Endothelial cell of umbilical vein (primary cell): ENCODE measurements at regions not wholly inside any gene's neighbourhood (a gene's known extent, or its start where the extent isn't known, plus 50 kb on each side); places are given as distances from the start of the nearest gene placed in this dataset.
A peak's percentile ranks its signal among the peaks of the same experiment; 100 is the strongest.

ENCODE experiments used
- BruUV-seq: library from RNA; stranded (reverse); fragments of 400-500 nt; replicated peaks from 2 replicates; lab custom pipeline; 2021; lab: Mats Ljungman, UMichigan
- CTCF ChIA-PET: fragments of 300-600, 350-600 bp; sonication (Branson Sonifier 250); formaldehyde crosslinking; loops from one replicate; lab custom pipeline; 2021; ENCODE audit warnings: antibody characterized with exemption, inconsistent platforms; lab: Charles Lee
- POLR2A ChIA-PET: fragments of 300-600, 350-600 bp; sonication (Branson Sonifier 250); formaldehyde crosslinking; loops from one replicate; lab custom pipeline; 2021; ENCODE audit warnings: antibody characterized with exemption, inconsistent platforms; lab: Charles Lee
- DNase-seq: peaks from one replicate; pipeline ENCODE4 v3.0.0-alpha.2; 2011; ENCODE audit warnings: low read depth, low spot score
- FAIRE-seq: peaks from 2 replicates; lab custom pipeline; 2011; peaks lifted over from hg19 to GRCh38; lab: Jason Lieb, UNC
- H2AFZ ChIP-seq: 2 replicates; pipeline ENCODE4 v1.6.0; 2012; ENCODE audit warnings: low read depth, low read length, control low read depth, inconsistent platforms
- H3K27ac ChIP-seq: 2 replicates; pipeline ENCODE4 v1.5.1; 2011; ENCODE audit warnings: low read depth, mild to moderate bottlenecking, control low read depth, low read length, moderate library complexity; ENCODE audit not compliant: insufficient read depth
- H3K27me3 ChIP-seq, 2 experiments: 2 replicates each; pipeline versions ENCODE4 v1.6.0 to v1.6.1; 2011; ENCODE audit warnings: low read length in 2 of 2, mixed read lengths in 1 of 2; ENCODE audit not compliant: control insufficient read depth in 2 of 2, insufficient read depth in 2 of 2
- H3K36me3 ChIP-seq, 2 experiments: 2 replicates in 1 of 2; 3 replicates in 1 of 2; pipeline ENCODE4 v1.5.1; 2011; ENCODE audit warnings: low read length in 2 of 2, mild to moderate bottlenecking in 1 of 2, moderate library complexity in 1 of 2; ENCODE audit not compliant: control insufficient read depth in 2 of 2, insufficient read depth in 2 of 2; ENCODE audit errors: extremely low read depth in 1 of 2
- H3K4me1 ChIP-seq: 3 replicates; pipeline ENCODE4 v1.5.1; 2011; ENCODE audit warnings: mild to moderate bottlenecking, low read length; ENCODE audit not compliant: control insufficient read depth, insufficient read depth; ENCODE audit errors: extremely low read depth
- H3K4me2 ChIP-seq: 2 replicates; pipeline ENCODE4 v1.6.1; 2011; ENCODE audit warnings: low read length, control low read depth, mixed read lengths; ENCODE audit not compliant: insufficient read depth
- H3K4me3 ChIP-seq, 3 experiments: fragments of 200-600 bp in 1 of 3; sonication (generic), shearing (Covaris generic) in 1 of 3; replicated peaks in 1 of 3; 2 replicates each; pipeline ENCODE4 v1.5.1; 2011 to 2016; ENCODE audit warnings: control low read depth in 3 of 3, low read length in 3 of 3, mild to moderate bottlenecking in 2 of 3, inconsistent platforms in 1 of 3, low read depth in 1 of 3, moderate library complexity in 1 of 3; ENCODE audit not compliant: insufficient read depth in 1 of 3
- H3K79me2 ChIP-seq: 2 replicates; pipeline ENCODE4 v1.6.0; 2012; ENCODE audit warnings: low read length, inconsistent platforms; ENCODE audit not compliant: control insufficient read depth, insufficient read depth
- H3K9ac ChIP-seq: replicated peaks from 2 replicates; pipeline ENCODE3; 2011; ENCODE audit warnings: low read length, control low read depth; ENCODE audit not compliant: insufficient read depth; ENCODE audit errors: extremely low read depth
- H3K9me1 ChIP-seq: replicated peaks from 3 replicates; pipeline ENCODE4 v1.6.0; 2011; ENCODE audit warnings: mild to moderate bottlenecking, low read length; ENCODE audit not compliant: control insufficient read depth, insufficient read depth; ENCODE audit errors: extremely low read depth
- H3K9me3 ChIP-seq: replicated peaks from 2 replicates; pipeline ENCODE4 v1.5.1; 2012; ENCODE audit warnings: low read length, inconsistent platforms; ENCODE audit not compliant: control insufficient read depth, insufficient read depth
- H4K20me1 ChIP-seq: replicated peaks from 2 replicates; pipeline ENCODE3; 2011; ENCODE audit warnings: mild to moderate bottlenecking, low read length; ENCODE audit not compliant: control insufficient read depth, insufficient read depth; ENCODE audit errors: extremely low read depth
- EZH2 ChIP-seq: IDR thresholded peaks from 2 replicates; pipeline ENCODE4 v1.6.1; 2012; ENCODE audit warnings: borderline replicate concordance, low read depth, mild to moderate bottlenecking, moderate library complexity, low read length, inconsistent platforms; ENCODE audit not compliant: severe bottlenecking
- FOS ChIP-seq: IDR thresholded peaks from 2 replicates; pipeline ENCODE4 v1.6.1; 2011; ENCODE audit warnings: mild to moderate bottlenecking, low read length, moderate library complexity, borderline replicate concordance; ENCODE audit not compliant: insufficient read depth
- GATA2 ChIP-seq: IDR thresholded peaks from 2 replicates; pipeline ENCODE4 v1.7.0; 2011; ENCODE audit warnings: low read depth, mild to moderate bottlenecking, moderate library complexity, mixed read lengths, low read length; ENCODE audit not compliant: insufficient read length, insufficient read depth
- JUN ChIP-seq: IDR thresholded peaks from 2 replicates; pipeline ENCODE4 v1.6.1; 2011; ENCODE audit warnings: borderline replicate concordance, low read depth; ENCODE audit not compliant: insufficient read length, insufficient read depth
- MYC ChIP-seq: IDR thresholded peaks from one replicate; pipeline ENCODE4 v1.6.1; 2011; ENCODE audit warnings: mild to moderate bottlenecking, low read depth, low read length
- POLR2A ChIP-seq: IDR thresholded peaks from 2 replicates; pipeline ENCODE4 v1.6.1; 2012; ENCODE audit warnings: low read depth, mild to moderate bottlenecking, control low read depth, low read length
- POLR2AphosphoS5 ChIP-seq: IDR thresholded peaks from 2 replicates; pipeline ENCODE4 v1.6.1; 2012; ENCODE audit warnings: low read depth, mild to moderate bottlenecking, control low read depth, low read length, moderate library complexity; ENCODE audit not compliant: insufficient read depth
- dilution Hi-C: fragments of 300-500 bp; cut with MboI; formaldehyde crosslinking; loops from one replicate; pipeline ENCODE4 v1.15.0; 2019; ENCODE audit warnings: low sequenced_read_pairs; ENCODE audit not compliant: extremely low pct_ligation_motif_present
- intact Hi-C: fragments of 100-400 bp; cut with micrococcal nuclease; formaldehyde crosslinking; loops from one replicate; pipeline ENCODE4 v1.10.0; 2022
- TF ChIP-seq, protein P1 (sequence below): IDR thresholded peaks from 2 replicates; pipeline ENCODE4 v1.6.1; 2011; ENCODE audit not compliant: insufficient read depth, insufficient read length
- TF ChIP-seq, protein P2 (sequence below), 2 donors: IDR thresholded peaks; 1 replicate in 1 of 2; 2 replicates in 1 of 2; pipeline ENCODE4 v1.5.1; 2011; ENCODE audit warnings: low read length in 2 of 2, mild to moderate bottlenecking in 2 of 2, moderate library complexity in 2 of 2, control low read depth in 1 of 2, inconsistent platforms in 1 of 2, low read depth in 1 of 2; ENCODE audit not compliant: insufficient read depth in 1 of 2; ENCODE audit errors: extremely low read depth in 1 of 2

DNA sequence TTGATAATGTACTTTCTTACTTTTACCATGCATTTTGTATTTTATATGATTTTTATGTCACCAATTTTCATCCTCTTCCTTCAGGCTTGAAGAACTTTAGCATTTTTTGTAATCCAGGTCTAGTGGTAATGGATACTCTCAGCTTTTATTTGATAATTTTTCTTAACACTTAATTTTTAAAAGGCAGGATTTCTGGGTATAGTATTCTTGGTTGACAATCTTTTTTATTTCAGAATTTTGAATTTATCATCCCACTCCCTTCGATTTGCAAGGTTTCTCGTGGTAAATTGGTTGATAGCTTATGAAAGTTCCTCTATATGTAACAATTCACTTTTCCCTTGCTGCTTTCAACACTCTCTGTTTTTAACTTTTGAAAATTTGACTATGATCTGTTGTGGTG is 363.7 kb downstream of the HTR7 start:
- H3K27me3 ChIP-seq = no peaks in the 10 kb centered on the region
- no TSS peak for BruUV-seq
- DNase-seq (no peak), FAIRE-seq (no peak)
- no peaks in the 10 kb centered on the region for H3K9me3 ChIP-seq
- H2AFZ ChIP-seq = no peak overlapping the region
- CTCF ChIA-PET = no interaction called here
- H3K9ac ChIP-seq = no peak overlapping the region
- no peak overlapping the region for H3K4me3 ChIP-seq
- no peaks in the 10 kb centered on the region for H3K36me3 ChIP-seq
- H3K79me2 ChIP-seq = no peaks in the 10 kb centered on the region
- no peaks in the 10 kb centered on the region for H3K9me1 ChIP-seq
- no peaks in the 10 kb centered on the region for H4K20me1 ChIP-seq
- H3K27ac ChIP-seq = no peak overlapping the region
- dilution Hi-C loops = no loop called here
- no peak overlapping the region for H3K4me2 ChIP-seq
- intact Hi-C loops = no loop called here
- TF ChIP-seq, protein P1, sequence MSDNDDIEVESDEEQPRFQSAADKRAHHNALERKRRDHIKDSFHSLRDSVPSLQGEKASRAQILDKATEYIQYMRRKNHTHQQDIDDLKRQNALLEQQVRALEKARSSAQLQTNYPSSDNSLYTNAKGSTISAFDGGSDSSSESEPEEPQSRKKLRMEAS = no peak
- no peak for TF ChIP-seq EZH2
- POLR2A ChIA-PET = no interaction called here
- H3K4me1 ChIP-seq = no peaks in the 10 kb centered on the region

DNA sequence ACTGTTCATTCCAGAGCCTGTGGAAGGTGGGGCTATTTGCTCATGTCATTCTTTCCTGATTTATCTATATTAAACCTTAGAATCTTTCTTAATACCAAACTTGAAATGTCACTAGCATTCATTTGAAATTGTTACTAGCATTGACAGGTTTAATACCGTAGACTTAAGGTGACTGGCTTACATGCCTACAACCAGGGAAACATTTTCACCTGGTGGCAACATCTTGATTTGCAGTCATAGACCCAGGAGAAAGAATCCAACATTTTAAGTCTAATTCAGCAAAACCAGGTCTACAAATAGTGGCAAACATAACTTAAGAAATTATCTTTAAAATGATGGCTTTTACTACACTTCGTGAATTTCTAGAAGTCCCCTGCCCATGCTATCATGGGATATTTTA is 353.7 kb downstream of the HTR7 start:
- no TSS peak for BruUV-seq
- H4K20me1 ChIP-seq = no peaks in the 10 kb centered on the region
- no peak overlapping the region for H2AFZ ChIP-seq
- H3K9me1 ChIP-seq = no peaks in the 10 kb centered on the region
- no peaks in the 10 kb centered on the region for H3K27me3 ChIP-seq
- TF ChIP-seq POLR2AphosphoS5 = no peak
- TF ChIP-seq, protein P2, sequence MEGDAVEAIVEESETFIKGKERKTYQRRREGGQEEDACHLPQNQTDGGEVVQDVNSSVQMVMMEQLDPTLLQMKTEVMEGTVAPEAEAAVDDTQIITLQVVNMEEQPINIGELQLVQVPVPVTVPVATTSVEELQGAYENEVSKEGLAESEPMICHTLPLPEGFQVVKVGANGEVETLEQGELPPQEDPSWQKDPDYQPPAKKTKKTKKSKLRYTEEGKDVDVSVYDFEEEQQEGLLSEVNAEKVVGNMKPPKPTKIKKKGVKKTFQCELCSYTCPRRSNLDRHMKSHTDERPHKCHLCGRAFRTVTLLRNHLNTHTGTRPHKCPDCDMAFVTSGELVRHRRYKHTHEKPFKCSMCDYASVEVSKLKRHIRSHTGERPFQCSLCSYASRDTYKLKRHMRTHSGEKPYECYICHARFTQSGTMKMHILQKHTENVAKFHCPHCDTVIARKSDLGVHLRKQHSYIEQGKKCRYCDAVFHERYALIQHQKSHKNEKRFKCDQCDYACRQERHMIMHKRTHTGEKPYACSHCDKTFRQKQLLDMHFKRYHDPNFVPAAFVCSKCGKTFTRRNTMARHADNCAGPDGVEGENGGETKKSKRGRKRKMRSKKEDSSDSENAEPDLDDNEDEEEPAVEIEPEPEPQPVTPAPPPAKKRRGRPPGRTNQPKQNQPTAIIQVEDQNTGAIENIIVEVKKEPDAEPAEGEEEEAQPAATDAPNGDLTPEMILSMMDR (IDR thresholded peaks at IDR 0.05; ENCODE audit: extremely low read depth in 1 of 2, insufficient read depth in 1 of 2, low read depth in 1 of 2, low read length in 2 of 2) = no peak
- no peak for TF ChIP-seq EZH2
- TF ChIP-seq JUN = no peak
- TF ChIP-seq, protein P1 = no peak
- no peak for TF ChIP-seq GATA2
- no peak for TF ChIP-seq FOS
- TF ChIP-seq POLR2A = no peak
- no peak for TF ChIP-seq MYC
- ChIA-PET POLR2A (no interaction called here), CTCF (no interaction called here)
- no peak overlapping the region for H3K4me3 ChIP-seq
- no peaks in the 10 kb centered on the region for H3K9me3 ChIP-seq
- intact Hi-C loops (no loop called here), dilution Hi-C loops (no loop called here)
- H3K27ac ChIP-seq = no peak overlapping the region
- H3K9ac ChIP-seq = no peak overlapping the region
- no peaks in the 10 kb centered on the region for H3K79me2 ChIP-seq
- H3K4me1 ChIP-seq = no peaks in the 10 kb centered on the region
- H3K4me2 ChIP-seq = no peak overlapping the region
- DNase-seq = no peak
- no peaks in the 10 kb centered on the region for H3K36me3 ChIP-seq
- FAIRE-seq = peak; percentile 62
